HG03139 (cell line): ENCODE measurements at regions not wholly inside any gene's neighbourhood (a gene's known extent, or its start where the extent isn't known, plus 50 kb on each side); places are given as distances from the start of the nearest gene placed in this dataset.

ENCODE experiments used
- ATAC-seq: cut with Tn5 transposase; IDR thresholded peaks from one replicate; pipeline ENCODE4 v1.9.1; 2021; ENCODE audit not compliant: unreplicated experiment

DNA sequence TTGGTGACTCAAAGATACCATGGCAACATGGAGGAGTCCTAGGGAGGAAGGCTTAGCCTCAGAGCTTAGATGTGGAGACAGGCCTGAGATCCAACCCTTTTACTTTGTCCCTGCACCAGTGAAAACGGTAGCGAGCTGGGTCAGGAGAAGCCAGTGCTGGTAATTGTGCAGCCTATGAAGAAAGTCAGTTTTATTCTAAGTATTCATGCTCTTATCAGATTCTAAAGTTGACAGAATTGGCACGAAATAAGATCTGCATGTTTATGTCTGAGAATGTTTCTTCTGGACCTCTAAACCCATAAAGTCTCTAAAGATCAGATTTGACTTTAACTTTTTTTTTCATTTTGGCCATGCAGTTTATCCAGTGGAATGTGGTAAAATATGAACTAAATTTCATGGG lies 93.8 kb downstream of the SCG2 start:
- ATAC-seq, result no peak

DNA sequence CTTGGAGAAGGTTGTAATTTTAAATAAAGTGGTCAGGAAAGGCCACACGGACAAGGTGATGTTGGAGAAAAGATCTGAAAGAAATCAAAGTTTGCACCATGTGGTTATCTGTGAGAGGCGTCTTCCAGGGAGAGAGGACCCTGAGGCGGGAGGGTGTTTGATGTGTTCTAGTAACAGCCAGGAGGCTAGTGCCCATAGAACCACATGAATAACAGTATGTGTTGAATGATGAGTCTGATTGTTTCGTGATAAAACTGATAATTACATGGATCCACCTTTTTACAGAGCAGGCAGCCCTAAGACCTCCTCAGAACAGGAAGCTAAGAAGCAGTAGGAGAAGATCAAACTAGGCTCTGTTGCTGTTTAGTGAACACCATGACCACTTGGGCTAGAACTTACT lies 91.4 kb downstream of the SCG2 start:
- no peak for ATAC-seq

- no peak for ATAC-seq
These were observed 91.0 kb downstream of the SCG2 start for GRCh38 chr2:223511168-223511567.

GRCh38 chr2:223513771-223514455 lies 88.2 kb downstream of the SCG2 start:
- ATAC-seq, result no peak

GRCh38 chr2:223519471-223519870 lies 82.7 kb downstream of the SCG2 start:
- no peak for ATAC-seq

GRCh38 chr2:223522796-223523195 lies 79.4 kb downstream of the SCG2 start:
- ATAC-seq, result no peak

DNA sequence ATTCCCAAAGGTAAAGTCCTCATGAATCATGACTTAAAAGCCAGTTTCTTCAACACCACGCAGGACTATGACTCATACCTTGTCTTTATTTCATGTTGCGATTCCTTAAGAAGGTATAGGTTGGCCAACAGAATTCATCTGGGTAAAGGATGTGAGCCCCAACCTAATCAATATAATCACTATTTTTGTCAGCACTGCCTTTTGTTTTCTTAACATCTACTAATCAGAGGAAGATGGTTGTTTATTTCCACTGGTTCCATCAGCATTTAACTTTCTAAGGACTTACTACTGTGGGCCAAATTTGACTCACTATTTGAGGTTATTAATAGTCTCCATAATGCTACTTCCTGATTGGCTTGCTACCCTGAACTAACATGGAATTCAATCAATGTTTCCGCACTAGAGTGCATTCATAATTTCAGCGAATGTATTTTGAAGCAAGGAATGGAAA lies 78.6 kb downstream of the SCG2 start:
- ATAC-seq, result no peak

DNA sequence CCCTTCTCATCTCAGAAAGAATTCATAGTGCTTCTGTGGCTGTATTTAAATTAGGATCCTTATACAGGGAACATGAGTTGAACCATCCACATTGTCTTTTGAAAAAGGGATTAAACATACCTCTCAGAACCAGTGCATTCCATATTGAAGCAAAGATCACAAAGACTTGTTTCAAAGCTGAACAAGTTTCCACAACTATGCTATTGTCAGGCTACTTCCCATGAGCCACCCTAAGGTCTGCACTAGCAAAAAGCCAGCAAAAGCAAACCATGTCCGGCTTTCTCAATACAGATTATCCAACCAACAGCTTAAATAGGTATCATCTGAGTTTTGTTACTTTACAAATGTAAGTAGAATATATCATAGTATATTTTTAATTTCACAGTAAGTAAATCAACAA lies 78.1 kb downstream of the SCG2 start:
- no peak for ATAC-seq

- ATAC-seq, result no peak
These were observed 76.1 kb downstream of the SCG2 start for GRCh38 chr2:223526106-223526505.

- no peak for ATAC-seq
These were observed 74.1 kb downstream of the SCG2 start for GRCh38 chr2:223528036-223528435.

DNA sequence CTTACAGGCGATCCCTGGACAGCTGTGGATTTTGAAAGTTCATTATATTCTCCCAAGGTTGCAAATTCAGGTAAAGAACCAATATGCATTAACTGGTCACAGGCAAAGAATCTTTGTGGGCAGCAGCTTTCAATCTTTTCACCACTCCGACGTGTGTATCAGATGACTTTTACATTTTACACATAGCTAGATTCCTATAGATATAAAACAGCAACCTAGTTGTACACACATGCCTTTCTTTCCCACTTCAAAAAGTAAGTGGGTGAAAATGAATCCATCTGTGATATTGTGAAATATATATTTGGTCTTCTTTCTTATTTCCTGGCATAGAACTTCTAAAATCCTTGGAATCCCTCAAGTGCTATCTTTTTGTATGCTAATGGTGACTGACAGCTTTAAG lies 72.5 kb downstream of the SCG2 start:
- no peak for ATAC-seq

GRCh38 chr2:223530811-223531210 lies 71.3 kb downstream of the SCG2 start:
- no peak for ATAC-seq

DNA sequence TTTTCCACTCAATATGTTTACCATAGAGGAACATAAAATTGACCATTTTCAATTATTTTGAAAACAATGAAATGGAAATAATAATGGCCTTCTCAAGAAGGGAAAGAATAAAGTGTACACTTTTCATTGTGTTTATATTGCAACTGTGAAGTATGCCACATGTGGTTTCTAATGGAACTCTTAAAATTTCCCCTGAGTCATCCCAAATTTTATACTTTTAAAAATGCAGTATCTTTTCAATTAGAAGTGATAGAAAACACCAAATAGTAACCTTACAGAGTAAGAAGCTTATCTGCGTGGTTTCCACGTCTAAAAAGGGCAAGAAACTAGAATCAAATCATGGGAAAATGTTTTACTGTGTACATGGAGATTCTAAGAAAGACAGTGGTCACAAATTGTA lies 70.0 kb downstream of the SCG2 start:
- no peak for ATAC-seq

GRCh38 chr2:223532712-223533111 lies 69.4 kb downstream of the SCG2 start:
- no peak for ATAC-seq

DNA sequence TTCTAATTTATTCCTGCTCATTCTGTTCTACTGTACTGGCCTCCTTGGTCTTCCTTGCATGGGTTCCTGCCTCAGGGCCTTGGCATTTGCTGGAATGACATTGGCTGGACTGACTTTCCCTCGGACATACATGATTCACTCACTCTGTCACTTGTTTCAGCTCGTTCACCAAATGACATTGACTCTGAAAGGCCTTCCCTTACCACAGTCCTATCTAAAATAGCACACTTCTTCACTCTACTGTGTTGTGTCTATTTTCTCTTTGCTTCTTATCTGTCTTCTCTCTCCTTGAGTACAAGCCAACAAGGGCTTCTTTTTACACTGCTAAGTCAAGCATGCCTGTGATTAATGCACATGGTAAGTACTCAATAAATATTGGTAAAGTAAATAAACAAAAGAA lies 65.6 kb downstream of the SCG2 start:
- ATAC-seq, result no peak

GRCh38 chr2:223537115-223537514 lies 65.0 kb downstream of the SCG2 start:
- no peak for ATAC-seq

- ATAC-seq, result no peak
These were observed 64.2 kb downstream of the SCG2 start for GRCh38 chr2:223537651-223538601.

- no peak for ATAC-seq
These were observed 63.2 kb downstream of the SCG2 start for GRCh38 chr2:223538920-223539440.

DNA sequence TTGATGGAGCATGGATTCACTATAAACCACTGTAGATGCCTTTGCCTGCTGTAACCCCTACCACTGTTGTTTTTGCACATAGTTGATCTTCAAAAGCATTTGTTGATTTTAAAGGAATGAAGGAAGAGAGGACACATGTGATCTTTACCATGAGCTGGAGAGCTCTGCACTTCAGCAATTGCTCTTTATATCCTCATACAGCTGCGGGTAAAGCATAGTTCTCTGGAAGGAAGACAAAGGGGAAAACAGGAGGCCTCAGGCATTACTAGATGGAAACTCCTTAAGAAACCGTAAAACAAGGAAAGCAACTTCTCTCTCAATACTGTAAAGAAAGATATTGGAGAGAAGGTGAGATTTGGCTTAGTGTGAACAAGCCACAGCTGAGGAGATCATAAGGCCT lies 60.6 kb downstream of the SCG2 start:
- ATAC-seq, result no peak

- ATAC-seq, result no peak
These were observed 59.7 kb downstream of the SCG2 start for GRCh38 chr2:223542501-223542900.

GRCh38 chr2:223545406-223545805 lies 56.8 kb downstream of the SCG2 start:
- ATAC-seq, result no peak

DNA sequence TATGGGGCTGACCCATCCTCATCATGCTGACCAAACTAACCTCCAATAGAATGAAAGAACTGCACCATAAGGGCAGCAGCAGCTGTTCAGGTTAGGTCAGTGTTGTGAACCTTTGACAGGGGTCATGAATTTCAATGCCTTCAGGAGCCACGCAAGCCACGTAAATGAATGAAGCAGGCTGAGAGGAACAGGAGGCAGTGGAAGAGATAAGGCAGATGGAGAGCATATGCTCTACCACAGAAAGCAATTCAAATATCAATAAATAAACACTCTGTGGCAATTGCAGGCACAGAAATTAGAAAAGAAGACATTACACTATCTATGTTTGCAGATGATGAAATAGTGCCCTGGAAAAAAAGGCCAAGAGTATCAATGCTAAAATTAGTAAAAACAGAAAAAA lies 56.3 kb downstream of the SCG2 start:
- no peak for ATAC-seq
